Esophagus muscularis mucosa (tissue), 4 donors: ENCODE measurements at regions not wholly inside any gene's neighbourhood (a gene's known extent, or its start where the extent isn't known, plus 50 kb on each side); places are given as distances from the start of the nearest gene placed in this dataset.

Experiments
- DNase-seq: peaks from one replicate; pipeline ENCODE4 v3.0.0-alpha.2; 2017; ENCODE audit errors: extremely low spot score
- H3K27ac ChIP-seq, 4 donors: fragments of 200-600 bp; sonication (generic); replicated peaks in 1 of 4; 1 replicate in 3 of 4; 2 replicates in 1 of 4; pipeline ENCODE4 v1.5.1; 2016 to 2019; ENCODE audit warnings: mild to moderate bottlenecking in 1 of 4
- H3K27me3 ChIP-seq, 4 donors: fragments of 200-600 bp; sonication (generic); one replicate each; pipeline versions ENCODE4 v1.5.1 to v1.6.0; 2016 to 2019
- H3K36me3 ChIP-seq, 4 donors: fragments of 200-600 bp; sonication (generic); one replicate each; pipeline ENCODE4 v1.5.1; 2016 to 2019
- H3K4me1 ChIP-seq, 4 donors: fragments of 200-600 bp; sonication (generic); one replicate each; pipeline ENCODE4 v1.5.1; 2016 to 2019
- H3K4me3 ChIP-seq, 4 donors: fragments of 200-600 bp; sonication (generic); 1 replicate in 2 of 4; 2 replicates in 2 of 4; pipeline ENCODE4 v1.5.1; 2016 to 2019; ENCODE audit warnings: mild to moderate bottlenecking in 4 of 4, moderate library complexity in 1 of 4
- H3K9me3 ChIP-seq, 4 donors: fragments of 200-600 bp; sonication (generic); 1 replicate in 3 of 4; 2 replicates in 1 of 4; pipeline ENCODE4 v1.5.1; 2016 to 2019
- CTCF ChIP-seq, 3 experiments: fragments of 200-600 bp in 2 of 3; fragments of 450-650 bp in 1 of 3; sonication (generic) in 2 of 3; IDR thresholded peaks; one replicate each; pipeline ENCODE4 v1.5.1; 2017 to 2019; ENCODE audit warnings: antibody characterized with exemption in 3 of 3, mild to moderate bottlenecking in 2 of 3, moderate library complexity in 1 of 3
- EP300 ChIP-seq: sonication (generic); formaldehyde crosslinking; IDR thresholded peaks from one replicate; pipeline ENCODE4 v1.6.1; 2017; ENCODE audit warnings: antibody characterized with exemption
- POLR2A ChIP-seq: fragments of 450-650 bp; IDR thresholded peaks from one replicate; pipeline ENCODE4 v1.6.1; 2017; ENCODE audit warnings: antibody characterized with exemption, moderate library complexity, mild to moderate bottlenecking, low read depth
- POLR2AphosphoS5 ChIP-seq, 2 donors: sonication (generic); formaldehyde crosslinking; IDR thresholded peaks; one replicate each; pipeline ENCODE4 v1.6.1; 2017; ENCODE audit warnings: antibody characterized with exemption in 2 of 2
- WGBS: methylation state at CpG from one replicate; pipeline ENCODE4 v1.1.5; 2018; 5-methylcytosine and 5-hydroxymethylcytosine counted together
- intact Hi-C: fragments of 100-400 bp; cut with DNase I; formaldehyde crosslinking; loops from one replicate; pipeline ENCODE4 v1.15.1; 2023

GRCh38 chr9:2255128-2255527 is 240.0 kb downstream of the SMARCA2 start:
- Histone ChIP-seq H3K4me3 (no peak overlapping the region), H3K27ac (no peak overlapping the region), H3K4me1 (no peaks in the 10 kb centered on the region), H3K9me3 (no peaks in the 10 kb centered on the region), H3K27me3 (no peaks in the 10 kb centered on the region), H3K36me3 (no peaks in the 10 kb centered on the region)
- TF ChIP-seq EP300 (no peak), POLR2AphosphoS5 (IDR thresholded peaks at IDR 0.05) (no peak), POLR2A (no peak), CTCF (IDR thresholded peaks at IDR 0.05) (no peak)
- no peak for DNase-seq
- intact Hi-C loops: no loop called here
- 94% methylated on average over 10 of the region's 10 CpGs for WGBS

- H3K9me3 ChIP-seq: no peaks in the 10 kb centered on the region
- intact Hi-C loops: no loop called here
- DNase-seq: no peak
- no peak for TF ChIP-seq EP300
- no peak for TF ChIP-seq POLR2AphosphoS5 (IDR thresholded peaks at IDR 0.05)
- no peak for TF ChIP-seq CTCF (IDR thresholded peaks at IDR 0.05)
- TF ChIP-seq POLR2A: no peak
- H3K36me3 ChIP-seq: no peaks in the 10 kb centered on the region
- no peak overlapping the region for H3K4me3 ChIP-seq
- 94% methylated on average over 6 of the region's 6 CpGs for WGBS
- no peaks in the 10 kb centered on the region for H3K27me3 ChIP-seq
- H3K27ac ChIP-seq: no peak overlapping the region
- peaks cover 0 to 14% (median 8%) of the 10 kb centered on the region in 4 donors for H3K4me1 ChIP-seq
These were observed 242.2 kb downstream of the SMARCA2 start for GRCh38 chr9:2257248-2257929.

GRCh38 chr9:2260417-2261306 is 245.5 kb downstream of the SMARCA2 start:
- Histone ChIP-seq H3K36me3 (no peaks in the 10 kb centered on the region), H3K9me3 (no peaks in the 10 kb centered on the region), H3K27ac (no peak overlapping the region), H3K27me3 (peaks cover 0 to 4% (median 0%) of the 10 kb centered on the region in 4 donors), H3K4me3 (no peak overlapping the region), H3K4me1 (peaks cover 0 to 24% (median 18%) of the 10 kb centered on the region in 4 donors)
- 74% methylated on average over 3 of the region's 3 CpGs for WGBS
- TF ChIP-seq POLR2A (no peak), EP300 (no peak), CTCF (IDR thresholded peaks at IDR 0.05) (no peak), POLR2AphosphoS5 (IDR thresholded peaks at IDR 0.05) (no peak)
- no peak for DNase-seq
- intact Hi-C loops: no loop called here

DNA sequence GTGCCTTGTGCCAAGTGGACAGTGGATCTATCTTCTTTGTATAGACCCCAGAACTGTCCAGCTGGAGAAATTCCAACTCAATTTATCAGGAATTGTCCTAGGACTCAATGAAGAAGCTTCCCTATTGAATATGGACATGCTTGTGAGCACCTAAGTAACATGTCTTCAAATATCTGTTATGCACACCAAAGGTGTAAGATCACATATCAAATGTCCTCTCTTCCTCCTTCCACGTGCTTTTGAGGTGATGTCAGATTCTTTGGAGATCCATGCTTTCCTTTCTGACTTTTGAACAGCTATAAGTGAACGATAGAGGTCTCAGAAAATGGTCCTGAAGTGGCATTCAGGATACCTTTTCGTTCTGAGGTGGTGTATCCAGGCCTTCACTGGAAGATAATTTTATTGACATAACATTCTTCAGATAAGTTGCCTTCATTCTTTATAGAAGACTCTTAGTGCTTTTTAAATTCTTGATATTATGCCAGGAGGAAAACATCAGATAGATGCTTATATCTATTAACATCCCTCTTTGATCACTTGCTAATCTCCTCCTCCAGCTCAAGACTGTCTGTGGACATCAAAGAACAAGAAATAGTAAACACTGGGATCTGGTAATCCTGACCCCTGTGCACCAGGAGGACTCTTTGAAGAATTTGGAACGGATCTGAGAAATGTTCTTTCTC is 246.4 kb downstream of the SMARCA2 start:
- Histone ChIP-seq H3K27me3 (peaks cover 0 to 4% (median 0%) of the 10 kb centered on the region in 4 donors), H3K27ac (no peak overlapping the region), H3K4me3 (no peak overlapping the region), H3K9me3 (no peaks in the 10 kb centered on the region), H3K36me3 (no peaks in the 10 kb centered on the region), H3K4me1 (peaks cover 0 to 24% (median 18%) of the 10 kb centered on the region in 4 donors)
- WGBS: 71% methylated on average over 4 of the region's 4 CpGs
- DNase-seq: no peak
- no peak for TF ChIP-seq CTCF (IDR thresholded peaks at IDR 0.05)
- TF ChIP-seq EP300: no peak
- TF ChIP-seq POLR2A: no peak
- no peak for TF ChIP-seq POLR2AphosphoS5 (IDR thresholded peaks at IDR 0.05)
- intact Hi-C loops: no loop called here
